ENCODE measurements at regions not wholly inside any gene's neighbourhood (a gene's known extent, or its start where the extent isn't known, plus 50 kb on each side); places are given as distances from the start of the nearest gene placed in this dataset.

GRCh38 chr10:60652628-60653027, 125.7 kb upstream of the CDK1 start:
- Histone ChIP-seq H3K9ac (no peak overlapping the region), H3K4me3 (IDR thresholded peaks at IDR 0.05; ENCODE audit: insufficient read depth, low read depth, low read length) (no peak overlapping the region), H3K27me3 (ENCODE audit: insufficient read depth, low read depth) (no peaks in the 10 kb centered on the region), H3K4me2 (no peak overlapping the region), H4K20me1 (ENCODE audit: insufficient read depth) (no peaks in the 10 kb centered on the region), H3K27ac (no peak overlapping the region), H2AFZ (ENCODE audit: low read depth) (no peak overlapping the region), H3K4me1 (ENCODE audit: low read depth, poor library complexity, severe bottlenecking) (peaks cover under 1% of the 10 kb centered on the region), H3K36me3 (ENCODE audit: insufficient read depth) (no peaks in the 10 kb centered on the region), H3K79me2 (ENCODE audit: insufficient read depth, low read depth) (no peaks in the 10 kb centered on the region)
- TF ChIP-seq CTCF (conservative IDR thresholded peaks at IDR 0.05; ENCODE audit: low read depth, low read length), result no peak

- Histone ChIP-seq H3K27me3 (ENCODE audit: insufficient read depth, low read depth) (no peaks in the 10 kb centered on the region), H4K20me1 (ENCODE audit: insufficient read depth) (no peaks in the 10 kb centered on the region), H3K79me2 (ENCODE audit: insufficient read depth, low read depth) (no peaks in the 10 kb centered on the region; the same call in 1 of the 2 replicates), H3K36me3 (ENCODE audit: insufficient read depth) (no peaks in the 10 kb centered on the region), H2AFZ (ENCODE audit: low read depth) (no peak overlapping the region), H3K4me3 (IDR thresholded peaks at IDR 0.05; ENCODE audit: insufficient read depth, low read depth, low read length) (no peak overlapping the region), H3K4me2 (no peak overlapping the region), H3K4me1 (ENCODE audit: low read depth, poor library complexity, severe bottlenecking) (peaks cover 23% of the 10 kb centered on the region), H3K27ac (no peak overlapping the region), H3K9ac (no peak overlapping the region)
- no peak for TF ChIP-seq CTCF (conservative IDR thresholded peaks at IDR 0.05; ENCODE audit: low read depth, low read length)
These were observed 127.9 kb upstream of the CDK1 start for GRCh38 chr10:60650378-60650800.

GRCh38 chr10:60649485-60650377, 128.5 kb upstream of the CDK1 start:
- no peak overlapping the region for H3K9ac ChIP-seq
- H2AFZ ChIP-seq (ENCODE audit: low read depth), result no peak overlapping the region
- H3K27ac ChIP-seq, result no peak overlapping the region
- no peak overlapping the region for H3K4me2 ChIP-seq
- no peak for TF ChIP-seq CTCF (conservative IDR thresholded peaks at IDR 0.05; ENCODE audit: low read depth, low read length)
- H3K36me3 ChIP-seq (ENCODE audit: insufficient read depth), result no peaks in the 10 kb centered on the region
- H4K20me1 ChIP-seq (ENCODE audit: insufficient read depth), result no peaks in the 10 kb centered on the region
- no peak overlapping the region for H3K4me3 ChIP-seq (IDR thresholded peaks at IDR 0.05; ENCODE audit: insufficient read depth, low read depth, low read length)
- no peaks in the 10 kb centered on the region; the same call in 1 of the 2 replicates for H3K79me2 ChIP-seq (ENCODE audit: insufficient read depth, low read depth)
- H3K4me1 ChIP-seq (ENCODE audit: low read depth, poor library complexity, severe bottlenecking), result peaks cover 29% of the 10 kb centered on the region
- no peaks in the 10 kb centered on the region for H3K27me3 ChIP-seq (ENCODE audit: insufficient read depth, low read depth)

GRCh38 chr10:60648761-60649160, 129.5 kb upstream of the CDK1 start:
- Histone ChIP-seq H3K9ac (no peak overlapping the region), H2AFZ (ENCODE audit: low read depth) (no peak overlapping the region), H3K27ac (no peak overlapping the region), H3K27me3 (ENCODE audit: insufficient read depth, low read depth) (no peaks in the 10 kb centered on the region), H3K79me2 (ENCODE audit: insufficient read depth, low read depth) (no peaks in the 10 kb centered on the region; the same call in 1 of the 2 replicates), H3K36me3 (ENCODE audit: insufficient read depth) (no peaks in the 10 kb centered on the region), H3K4me1 (ENCODE audit: low read depth, poor library complexity, severe bottlenecking) (peaks cover 39% of the 10 kb centered on the region), H4K20me1 (ENCODE audit: insufficient read depth) (no peaks in the 10 kb centered on the region), H3K4me3 (IDR thresholded peaks at IDR 0.05; ENCODE audit: insufficient read depth, low read depth, low read length) (no peak overlapping the region), H3K4me2 (no peak overlapping the region)
- no peak for TF ChIP-seq CTCF (conservative IDR thresholded peaks at IDR 0.05; ENCODE audit: low read depth, low read length)

Data from KMS-11 (cell line).